GM19455 (cell line): ENCODE measurements at regions not wholly inside any gene's neighbourhood (a gene's known extent, or its start where the extent isn't known, plus 50 kb on each side); places are given as distances from the start of the nearest gene placed in this dataset.
"Not testable (repeated sequence)": the region's sequence is repeated elsewhere in the genome, so short reads cannot be mapped to it uniquely, and the experiment has no call there.

Experiments
- ATAC-seq: cut with Tn5 transposase; IDR thresholded peaks from one replicate; pipeline ENCODE4 v1.9.1; 2021; ENCODE audit not compliant: unreplicated experiment

GRCh38 chr18:1394966-1395365 is 490.3 kb downstream of the ADCYAP1 start:
- no peak for ATAC-seq

- ATAC-seq = no peak
These were observed 503.7 kb downstream of the ADCYAP1 start for GRCh38 chr18:1408376-1408775.

- no peak for ATAC-seq
These were observed 508.1 kb downstream of the ADCYAP1 start for GRCh38 chr18:1412655-1413322.

- ATAC-seq = no peak
These were observed 508.6 kb downstream of the ADCYAP1 start for GRCh38 chr18:1413323-1413675.

GRCh38 chr18:1416074-1416473 is 511.4 kb downstream of the ADCYAP1 start:
- ATAC-seq = no peak

GRCh38 chr18:1421502-1421901 is 516.8 kb downstream of the ADCYAP1 start:
- no peak for ATAC-seq

GRCh38 chr18:1422634-1423033 is 518.0 kb downstream of the ADCYAP1 start:
- ATAC-seq = no peak

- ATAC-seq = no peak
These were observed 521.0 kb downstream of the ADCYAP1 start for GRCh38 chr18:1425679-1426078.

- ATAC-seq = no peak
These were observed 530.8 kb downstream of the ADCYAP1 start for GRCh38 chr18:1435487-1435886.

- ATAC-seq = no peak
These were observed 531.5 kb downstream of the ADCYAP1 start for GRCh38 chr18:1436199-1436598.

- ATAC-seq = no peak
These were observed 533.8 kb downstream of the ADCYAP1 start for GRCh38 chr18:1438458-1438910.

- no peak for ATAC-seq
These were observed 534.3 kb downstream of the ADCYAP1 start for GRCh38 chr18:1438967-1439366.

- ATAC-seq = not testable (repeated sequence)
These were observed 539.4 kb downstream of the ADCYAP1 start for GRCh38 chr18:1444062-1444461.

- no peak for ATAC-seq
These were observed 542.1 kb downstream of the ADCYAP1 start for GRCh38 chr18:1446765-1447164.

GRCh38 chr18:1452821-1453220 is 548.1 kb downstream of the ADCYAP1 start:
- ATAC-seq = no peak

GRCh38 chr18:1455605-1456004 is 550.9 kb downstream of the ADCYAP1 start:
- ATAC-seq = no peak

- no peak for ATAC-seq
These were observed 553.9 kb downstream of the ADCYAP1 start for GRCh38 chr18:1458547-1458946.

- no peak for ATAC-seq
These were observed 559.3 kb downstream of the ADCYAP1 start for GRCh38 chr18:1463981-1464380.

- no peak for ATAC-seq
These were observed 560.0 kb downstream of the ADCYAP1 start for GRCh38 chr18:1464444-1465217.

- no peak for ATAC-seq
These were observed 561.4 kb downstream of the ADCYAP1 start for GRCh38 chr18:1466035-1466434.

GRCh38 chr18:1467461-1467964 is 562.8 kb downstream of the ADCYAP1 start:
- no peak for ATAC-seq

- no peak for ATAC-seq
These were observed 563.9 kb downstream of the ADCYAP1 start for GRCh38 chr18:1468550-1468949.
